ENCODE measurements at regions not wholly inside any gene's neighbourhood (a gene's known extent, or its start where the extent isn't known, plus 50 kb on each side); places are given as distances from the start of the nearest gene placed in this dataset.
"Not testable (repeated sequence)": the region's sequence is repeated elsewhere in the genome, so short reads cannot be mapped to it uniquely, and the experiment has no call there.

DNA sequence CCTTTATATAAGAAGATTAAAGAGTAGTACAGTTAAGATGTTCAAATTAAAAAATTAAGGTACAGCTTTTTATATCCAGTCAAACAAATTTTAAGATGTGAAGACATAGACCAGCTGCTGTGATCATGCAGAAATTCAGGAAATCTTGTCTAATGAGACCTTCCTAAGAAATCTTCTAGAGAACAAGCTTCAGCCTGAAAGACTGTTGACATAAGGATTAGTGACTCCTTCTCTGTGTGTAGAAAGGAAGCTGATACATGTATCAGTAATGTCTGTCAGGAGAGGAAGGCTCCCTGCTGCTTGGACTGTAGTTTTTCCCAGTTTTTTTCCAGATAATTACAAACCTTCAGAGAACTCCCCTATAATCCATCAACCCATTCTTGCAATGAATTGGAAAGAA is 75.8 kb upstream of the PCSK5 start:
- Histone ChIP-seq H3K27ac (ENCODE audit: low read length) (no peak overlapping the region), H3K9me3 (ENCODE audit: low read length) (peaks cover 3% of the 10 kb centered on the region), H3K9ac (ENCODE audit: low read length) (no peak overlapping the region), H3K79me2 (replicated peaks; ENCODE audit: insufficient read depth, low read length) (no peaks in the 10 kb centered on the region), H3K9me2 (ENCODE audit: insufficient read depth, low read length) (no peaks in the 10 kb centered on the region), H4K20me1 (ENCODE audit: insufficient read depth) (no peaks in the 10 kb centered on the region), H3K27me3 (ENCODE audit: insufficient read depth, low read depth, low read length) (no peaks in the 10 kb centered on the region), H3K36me3 (ENCODE audit: insufficient read depth, low read length) (no peaks in the 10 kb centered on the region), H3K4me3 (ENCODE audit: low read length) (no peak overlapping the region), H3F3A (ENCODE audit: insufficient read depth, low read length, poor library complexity, severe bottlenecking) (no peaks in the 10 kb centered on the region), H3K4me2 (ENCODE audit: low read length) (no peak overlapping the region), H2AFZ (ENCODE audit: low read depth, low read length) (no peak overlapping the region)
- TF ChIP-seq EZH2 (IDR thresholded peaks at IDR 0.05; ENCODE audit: borderline replicate concordance, insufficient read depth, low read length, poor library complexity, severe bottlenecking) (no peak), TAF1 (IDR thresholded peaks at IDR 0.05; ENCODE audit: low read depth) (no peak), POLR2AphosphoS5 (IDR thresholded peaks at IDR 0.05) (no peak), SMC3 (conservative IDR thresholded peaks at IDR 0.05; ENCODE audit: poor library complexity) (no peak)
- TF ChIP-seq, protein P1, sequence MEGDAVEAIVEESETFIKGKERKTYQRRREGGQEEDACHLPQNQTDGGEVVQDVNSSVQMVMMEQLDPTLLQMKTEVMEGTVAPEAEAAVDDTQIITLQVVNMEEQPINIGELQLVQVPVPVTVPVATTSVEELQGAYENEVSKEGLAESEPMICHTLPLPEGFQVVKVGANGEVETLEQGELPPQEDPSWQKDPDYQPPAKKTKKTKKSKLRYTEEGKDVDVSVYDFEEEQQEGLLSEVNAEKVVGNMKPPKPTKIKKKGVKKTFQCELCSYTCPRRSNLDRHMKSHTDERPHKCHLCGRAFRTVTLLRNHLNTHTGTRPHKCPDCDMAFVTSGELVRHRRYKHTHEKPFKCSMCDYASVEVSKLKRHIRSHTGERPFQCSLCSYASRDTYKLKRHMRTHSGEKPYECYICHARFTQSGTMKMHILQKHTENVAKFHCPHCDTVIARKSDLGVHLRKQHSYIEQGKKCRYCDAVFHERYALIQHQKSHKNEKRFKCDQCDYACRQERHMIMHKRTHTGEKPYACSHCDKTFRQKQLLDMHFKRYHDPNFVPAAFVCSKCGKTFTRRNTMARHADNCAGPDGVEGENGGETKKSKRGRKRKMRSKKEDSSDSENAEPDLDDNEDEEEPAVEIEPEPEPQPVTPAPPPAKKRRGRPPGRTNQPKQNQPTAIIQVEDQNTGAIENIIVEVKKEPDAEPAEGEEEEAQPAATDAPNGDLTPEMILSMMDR (IDR thresholded peaks at IDR 0.05; ENCODE audit: poor library complexity, severe bottlenecking): no peak

GRCh38 chr9:75820471-75821115 is 69.9 kb upstream of the PCSK5 start:
- H3F3A ChIP-seq (ENCODE audit: insufficient read depth, low read length, poor library complexity, severe bottlenecking); H3K27me3 ChIP-seq (ENCODE audit: insufficient read depth, low read depth, low read length); H3K79me2 ChIP-seq (replicated peaks; ENCODE audit: insufficient read depth, low read length); H4K20me1 ChIP-seq (ENCODE audit: insufficient read depth); H3K36me3 ChIP-seq (ENCODE audit: insufficient read depth, low read length); H3K9me2 ChIP-seq (ENCODE audit: insufficient read depth, low read length); H2AFZ ChIP-seq (ENCODE audit: low read depth, low read length); H3K9ac ChIP-seq (ENCODE audit: low read length); H3K4me2 ChIP-seq (ENCODE audit: low read length); H3K27ac ChIP-seq (ENCODE audit: low read length); H3K9me3 ChIP-seq (ENCODE audit: low read length); H3K4me3 ChIP-seq (ENCODE audit: low read length): not testable (repeated sequence)

- H3K27me3 ChIP-seq (ENCODE audit: insufficient read depth, low read depth, low read length): no peaks in the 10 kb centered on the region
- H3K27ac ChIP-seq (ENCODE audit: low read length): no peak overlapping the region
- H3K79me2 ChIP-seq (replicated peaks; ENCODE audit: insufficient read depth, low read length): no peaks in the 10 kb centered on the region
- H2AFZ ChIP-seq (ENCODE audit: low read depth, low read length): no peak overlapping the region
- TF ChIP-seq TAF1 (IDR thresholded peaks at IDR 0.05; ENCODE audit: low read depth) (no peak), SMC3 (conservative IDR thresholded peaks at IDR 0.05; ENCODE audit: poor library complexity) (no peak), RAD21 (conservative IDR thresholded peaks at IDR 0.05) (no peak), MXI1 (conservative IDR thresholded peaks at IDR 0.05; ENCODE audit: poor library complexity, severe bottlenecking) (no peak), EP300 (conservative IDR thresholded peaks at IDR 0.05; ENCODE audit: poor library complexity, severe bottlenecking) (no peak), POLR2AphosphoS5 (IDR thresholded peaks at IDR 0.05) (no peak), EZH2 (IDR thresholded peaks at IDR 0.05; ENCODE audit: borderline replicate concordance, insufficient read depth, low read length, poor library complexity, severe bottlenecking) (no peak)
- TF ChIP-seq, protein P1 (IDR thresholded peaks at IDR 0.05; ENCODE audit: poor library complexity, severe bottlenecking): no peak
- TF ChIP-seq, protein P2, sequence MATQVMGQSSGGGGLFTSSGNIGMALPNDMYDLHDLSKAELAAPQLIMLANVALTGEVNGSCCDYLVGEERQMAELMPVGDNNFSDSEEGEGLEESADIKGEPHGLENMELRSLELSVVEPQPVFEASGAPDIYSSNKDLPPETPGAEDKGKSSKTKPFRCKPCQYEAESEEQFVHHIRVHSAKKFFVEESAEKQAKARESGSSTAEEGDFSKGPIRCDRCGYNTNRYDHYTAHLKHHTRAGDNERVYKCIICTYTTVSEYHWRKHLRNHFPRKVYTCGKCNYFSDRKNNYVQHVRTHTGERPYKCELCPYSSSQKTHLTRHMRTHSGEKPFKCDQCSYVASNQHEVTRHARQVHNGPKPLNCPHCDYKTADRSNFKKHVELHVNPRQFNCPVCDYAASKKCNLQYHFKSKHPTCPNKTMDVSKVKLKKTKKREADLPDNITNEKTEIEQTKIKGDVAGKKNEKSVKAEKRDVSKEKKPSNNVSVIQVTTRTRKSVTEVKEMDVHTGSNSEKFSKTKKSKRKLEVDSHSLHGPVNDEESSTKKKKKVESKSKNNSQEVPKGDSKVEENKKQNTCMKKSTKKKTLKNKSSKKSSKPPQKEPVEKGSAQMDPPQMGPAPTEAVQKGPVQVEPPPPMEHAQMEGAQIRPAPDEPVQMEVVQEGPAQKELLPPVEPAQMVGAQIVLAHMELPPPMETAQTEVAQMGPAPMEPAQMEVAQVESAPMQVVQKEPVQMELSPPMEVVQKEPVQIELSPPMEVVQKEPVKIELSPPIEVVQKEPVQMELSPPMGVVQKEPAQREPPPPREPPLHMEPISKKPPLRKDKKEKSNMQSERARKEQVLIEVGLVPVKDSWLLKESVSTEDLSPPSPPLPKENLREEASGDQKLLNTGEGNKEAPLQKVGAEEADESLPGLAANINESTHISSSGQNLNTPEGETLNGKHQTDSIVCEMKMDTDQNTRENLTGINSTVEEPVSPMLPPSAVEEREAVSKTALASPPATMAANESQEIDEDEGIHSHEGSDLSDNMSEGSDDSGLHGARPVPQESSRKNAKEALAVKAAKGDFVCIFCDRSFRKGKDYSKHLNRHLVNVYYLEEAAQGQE (IDR thresholded peaks at IDR 0.05; ENCODE audit: borderline replicate concordance): no peak
- no peaks in the 10 kb centered on the region for H3K36me3 ChIP-seq (ENCODE audit: insufficient read depth, low read length)
- no peaks in the 10 kb centered on the region for H4K20me1 ChIP-seq (ENCODE audit: insufficient read depth)
- no peak overlapping the region for H3K4me2 ChIP-seq (ENCODE audit: low read length)
- no peaks in the 10 kb centered on the region for H3K9me2 ChIP-seq (ENCODE audit: insufficient read depth, low read length)
- H3K9ac ChIP-seq (ENCODE audit: low read length): no peak overlapping the region
- no peaks in the 10 kb centered on the region for H3F3A ChIP-seq (ENCODE audit: insufficient read depth, low read length, poor library complexity, severe bottlenecking)
- no peak overlapping the region for H3K4me3 ChIP-seq (ENCODE audit: low read length)
- H3K9me3 ChIP-seq (ENCODE audit: low read length): no peaks in the 10 kb centered on the region
Measured at GRCh38 chr9:75823151-75823550, 67.3 kb upstream of the PCSK5 start.
